Karpas-422 (cell line): ENCODE measurements at regions not wholly inside any gene's neighbourhood (a gene's known extent, or its start where the extent isn't known, plus 50 kb on each side); places are given as distances from the start of the nearest gene placed in this dataset.

Experiments
- DNase-seq: peaks from one replicate; pipeline ENCODE4 v3.0.0-alpha.2; 2015
- H2AFZ ChIP-seq: fragments of 200-600 bp; sonication (generic); 2 replicates; pipeline ENCODE4 v1.6.1; 2014; ENCODE audit warnings: antibody characterized with exemption, low read length, mixed read lengths
- H3K27ac ChIP-seq: fragments of 200-600 bp; sonication (generic); 2 replicates; pipeline ENCODE4 v1.5.1; 2014; ENCODE audit warnings: mild to moderate bottlenecking, low read length, moderate library complexity
- H3K27me3 ChIP-seq: fragments of 200-600 bp; sonication (generic); 2 replicates; pipeline ENCODE4 v1.6.1; 2014; ENCODE audit warnings: low read length, mixed read lengths
- H3K36me3 ChIP-seq: fragments of 200-600 bp; sonication (generic); 2 replicates; pipeline ENCODE4 v1.6.1; 2014; ENCODE audit warnings: low read length, mixed read lengths; ENCODE audit not compliant: insufficient read depth
- H3K4me1 ChIP-seq: fragments of 200-600 bp; sonication (generic); 2 replicates; pipeline ENCODE4 v1.6.1; 2014; ENCODE audit warnings: mild to moderate bottlenecking, low read length, mixed read lengths
- H3K4me2 ChIP-seq: fragments of 200-600 bp; sonication (generic); 2 replicates; pipeline ENCODE4 v1.6.1; 2014; ENCODE audit warnings: low read length, low read depth, mild to moderate bottlenecking; ENCODE audit not compliant: poor library complexity, severe bottlenecking
- H3K4me3 ChIP-seq: fragments of 200-600 bp; sonication (generic); 2 replicates; pipeline ENCODE4 v1.5.1; 2014; ENCODE audit warnings: mild to moderate bottlenecking, antibody characterized with exemption, low read length, mixed read lengths
- H3K79me2 ChIP-seq: fragments of 200-600 bp; sonication (generic); 2 replicates; pipeline ENCODE4 v1.6.1; 2014; ENCODE audit warnings: mild to moderate bottlenecking, low read length, mixed read lengths
- H3K9ac ChIP-seq: fragments of 200-600 bp; sonication (generic); 2 replicates; pipeline ENCODE4 v1.6.0; 2014; ENCODE audit warnings: low read length
- H3K9me2 ChIP-seq: fragments of 200-600 bp; sonication (generic), shearing (Covaris generic); replicated peaks from 2 replicates; pipeline ENCODE4 v1.6.0; 2014; ENCODE audit warnings: mild to moderate bottlenecking, low read length, moderate library complexity; ENCODE audit not compliant: insufficient read depth
- H3K9me3 ChIP-seq: fragments of 300-700, 200-600 bp; sonication (generic); 2 replicates; pipeline ENCODE4 v1.6.1; 2014; ENCODE audit warnings: low read length, mixed read lengths
- H4K20me1 ChIP-seq: fragments of 200-600 bp; sonication (generic); 2 replicates; pipeline ENCODE4 v1.6.1; 2014; ENCODE audit warnings: mild to moderate bottlenecking, antibody characterized with exemption, low read length, low read depth; ENCODE audit not compliant: insufficient read depth

GRCh38 chr11:23851216-23851615 is 645.6 kb upstream of the LUZP2 start:
- Histone ChIP-seq H3K9me2 (no peaks in the 10 kb centered on the region), H3K4me2 (no peak overlapping the region), H2AFZ (no peak overlapping the region), H3K36me3 (no peaks in the 10 kb centered on the region), H3K27ac (no peak overlapping the region), H4K20me1 (no peaks in the 10 kb centered on the region), H3K9ac (no peak overlapping the region), H3K4me1 (no peaks in the 10 kb centered on the region), H3K9me3 (peaks cover 28% of the 10 kb centered on the region), H3K79me2 (no peaks in the 10 kb centered on the region), H3K4me3 (no peak overlapping the region), H3K27me3 (no peaks in the 10 kb centered on the region)
- no peak for DNase-seq

GRCh38 chr11:23856654-23857053 is 640.2 kb upstream of the LUZP2 start:
- Histone ChIP-seq H3K4me2 (no peak overlapping the region), H3K27ac (no peak overlapping the region), H3K4me3 (no peak overlapping the region), H3K36me3 (no peaks in the 10 kb centered on the region), H3K4me1 (no peaks in the 10 kb centered on the region), H3K27me3 (no peaks in the 10 kb centered on the region), H2AFZ (no peak overlapping the region), H3K79me2 (no peaks in the 10 kb centered on the region), H3K9ac (no peak overlapping the region), H3K9me2 (no peaks in the 10 kb centered on the region), H4K20me1 (no peaks in the 10 kb centered on the region), H3K9me3 (peaks cover 23% of the 10 kb centered on the region)
- DNase-seq: no peak

GRCh38 chr11:23859087-23859486 is 637.8 kb upstream of the LUZP2 start:
- H3K27me3 ChIP-seq: no peaks in the 10 kb centered on the region
- H3K27ac ChIP-seq: no peak overlapping the region
- H3K79me2 ChIP-seq: no peaks in the 10 kb centered on the region
- DNase-seq: no peak
- peaks cover 26% of the 10 kb centered on the region for H3K9me3 ChIP-seq
- H4K20me1 ChIP-seq: no peaks in the 10 kb centered on the region
- H3K9me2 ChIP-seq: no peaks in the 10 kb centered on the region
- no peak overlapping the region for H3K4me3 ChIP-seq
- no peak overlapping the region for H3K9ac ChIP-seq
- no peak overlapping the region for H3K4me2 ChIP-seq
- no peaks in the 10 kb centered on the region for H3K4me1 ChIP-seq
- no peaks in the 10 kb centered on the region for H3K36me3 ChIP-seq
- no peak overlapping the region for H2AFZ ChIP-seq

- no peaks in the 10 kb centered on the region for H3K27me3 ChIP-seq
- H3K9me2 ChIP-seq: no peaks in the 10 kb centered on the region
- no peaks in the 10 kb centered on the region for H3K36me3 ChIP-seq
- no peak overlapping the region for H3K9ac ChIP-seq
- H3K4me3 ChIP-seq: no peak overlapping the region
- H3K27ac ChIP-seq: no peak overlapping the region
- no peak overlapping the region for H3K4me2 ChIP-seq
- H3K9me3 ChIP-seq: peaks cover 37% of the 10 kb centered on the region
- no peaks in the 10 kb centered on the region for H3K4me1 ChIP-seq
- DNase-seq: no peak
- H3K79me2 ChIP-seq: no peaks in the 10 kb centered on the region
- no peak overlapping the region for H2AFZ ChIP-seq
- no peaks in the 10 kb centered on the region for H4K20me1 ChIP-seq
Observed at GRCh38 chr11:23861615-23862014, 635.2 kb upstream of the LUZP2 start.

GRCh38 chr11:23865341-23865975 is 631.4 kb upstream of the LUZP2 start:
- Histone ChIP-seq H2AFZ (no peak overlapping the region), H3K4me1 (no peaks in the 10 kb centered on the region), H4K20me1 (no peaks in the 10 kb centered on the region), H3K27me3 (no peaks in the 10 kb centered on the region), H3K9ac (no peak overlapping the region), H3K9me3 (peaks cover 37% of the 10 kb centered on the region), H3K36me3 (no peaks in the 10 kb centered on the region), H3K9me2 (no peaks in the 10 kb centered on the region), H3K4me2 (no peak overlapping the region), H3K79me2 (no peaks in the 10 kb centered on the region), H3K4me3 (no peak overlapping the region), H3K27ac (no peak overlapping the region)
- no peak for DNase-seq

GRCh38 chr11:23866641-23867040 is 630.2 kb upstream of the LUZP2 start:
- DNase-seq: no peak
- Histone ChIP-seq H3K9ac (no peak overlapping the region), H3K4me2 (no peak overlapping the region), H3K36me3 (no peaks in the 10 kb centered on the region), H4K20me1 (no peaks in the 10 kb centered on the region), H3K4me3 (no peak overlapping the region), H3K27ac (no peak overlapping the region), H2AFZ (no peak overlapping the region), H3K4me1 (no peaks in the 10 kb centered on the region), H3K79me2 (no peaks in the 10 kb centered on the region), H3K9me2 (no peaks in the 10 kb centered on the region), H3K9me3 (peaks cover 41% of the 10 kb centered on the region), H3K27me3 (no peaks in the 10 kb centered on the region)

- Histone ChIP-seq H3K9me3 (peaks cover 26% of the 10 kb centered on the region), H2AFZ (no peak overlapping the region), H3K4me2 (no peak overlapping the region), H3K27me3 (no peaks in the 10 kb centered on the region), H4K20me1 (no peaks in the 10 kb centered on the region), H3K79me2 (no peaks in the 10 kb centered on the region), H3K4me1 (no peaks in the 10 kb centered on the region), H3K9me2 (no peaks in the 10 kb centered on the region), H3K4me3 (no peak overlapping the region), H3K36me3 (no peaks in the 10 kb centered on the region), H3K27ac (no peak overlapping the region), H3K9ac (no peak overlapping the region)
- no peak for DNase-seq
Observed at GRCh38 chr11:23869671-23870070, 627.2 kb upstream of the LUZP2 start.

GRCh38 chr11:23873406-23873805 is 623.4 kb upstream of the LUZP2 start:
- H3K27ac ChIP-seq: no peak overlapping the region
- H3K4me3 ChIP-seq: no peak overlapping the region
- no peaks in the 10 kb centered on the region for H3K9me2 ChIP-seq
- H3K9ac ChIP-seq: no peak overlapping the region
- DNase-seq: no peak
- H4K20me1 ChIP-seq: no peaks in the 10 kb centered on the region
- H3K9me3 ChIP-seq: peaks cover 30% of the 10 kb centered on the region
- H3K36me3 ChIP-seq: no peaks in the 10 kb centered on the region
- no peaks in the 10 kb centered on the region for H3K27me3 ChIP-seq
- no peaks in the 10 kb centered on the region for H3K4me1 ChIP-seq
- no peak overlapping the region for H2AFZ ChIP-seq
- H3K79me2 ChIP-seq: no peaks in the 10 kb centered on the region
- no peak overlapping the region for H3K4me2 ChIP-seq
